ENCODE measurements at regions not wholly inside any gene's neighbourhood (a gene's known extent, or its start where the extent isn't known, plus 50 kb on each side); places are given as distances from the start of the nearest gene placed in this dataset.
A peak's percentile ranks its signal among the peaks of the same experiment; 100 is the strongest.

- peak; percentile 27 to 67 for DNase-seq
- no peak overlapping the region for H3K4me3 Mint-ChIP-seq (ENCODE audit: unreplicated experiment)
- no peaks in the 10 kb centered on the region for H3K4me1 Mint-ChIP-seq (ENCODE audit: low read depth, unreplicated experiment)
- no peaks in the 10 kb centered on the region for H3K27me3 Mint-ChIP-seq (ENCODE audit: insufficient read depth, unreplicated experiment)
- H3K36me3 Mint-ChIP-seq (ENCODE audit: insufficient read depth, unreplicated experiment) = no peaks in the 10 kb centered on the region
- no TSS peak for BruUV-seq (replicated peaks)
- Histone ChIP-seq H3K36me3 (ENCODE audit: control insufficient read depth, insufficient read depth, low read length) (no peaks in the 10 kb centered on the region), H3K4me1 (no peaks in the 10 kb centered on the region), H3K9me3 (no peaks in the 10 kb centered on the region), H3K4me3 (ENCODE audit: low read depth, low read length) (no peak overlapping the region), H3K27me3 (replicated peaks; ENCODE audit: control insufficient read depth, insufficient read depth, low read length) (no peaks in the 10 kb centered on the region)
- intact Hi-C loops (cut with micrococcal nuclease; ENCODE audit: unreplicated experiment) = loop anchor here (1.0 to 10.0 kb wide), 5 partner anchors 295 to 846 kb away; no protein-coding TSS in a partner anchor
- no peaks in the 10 kb centered on the region for H3K9me3 Mint-ChIP-seq (ENCODE audit: unreplicated experiment)
- CTCF ChIA-PET = interaction anchor here (0.6 to 1.3 kb wide), 8 partner anchors 11 to 847 kb away, joined by 3 to 7 read pairs (median 4); no protein-coding TSS in a partner anchor
- peak; percentile 72 to 85 for TF ChIP-seq CTCF (IDR thresholded peaks at IDR 0.05; ENCODE audit: insufficient read depth in 1 of 2, low read depth in 1 of 2, low read length in 1 of 2, severe bottlenecking in 1 of 2, unreplicated experiment in 1 of 2)
- POLR2A ChIA-PET = no interaction called here
- no peak overlapping the region for H3K27ac Mint-ChIP-seq (ENCODE audit: unreplicated experiment)
Measured at GRCh38 chr11:23540101-23540561, 679.9 kb upstream of the CCDC179 start.

GRCh38 chr11:23542189-23542588 lies 681.9 kb upstream of the CCDC179 start:
- BruUV-seq (replicated peaks) = no TSS peak
- Mint-ChIP-seq H3K4me1 (ENCODE audit: low read depth, unreplicated experiment) (no peaks in the 10 kb centered on the region), H3K27ac (ENCODE audit: unreplicated experiment) (no peak overlapping the region), H3K9me3 (ENCODE audit: unreplicated experiment) (no peaks in the 10 kb centered on the region), H3K4me3 (ENCODE audit: unreplicated experiment) (no peak overlapping the region), H3K36me3 (ENCODE audit: insufficient read depth, unreplicated experiment) (no peaks in the 10 kb centered on the region), H3K27me3 (ENCODE audit: insufficient read depth, unreplicated experiment) (no peaks in the 10 kb centered on the region)
- Histone ChIP-seq H3K9me3 (no peaks in the 10 kb centered on the region), H3K36me3 (ENCODE audit: control insufficient read depth, insufficient read depth, low read length) (no peaks in the 10 kb centered on the region), H3K27me3 (replicated peaks; ENCODE audit: control insufficient read depth, insufficient read depth, low read length) (no peaks in the 10 kb centered on the region), H3K4me1 (no peaks in the 10 kb centered on the region), H3K4me3 (ENCODE audit: low read depth, low read length) (no peak overlapping the region)
- no peak for DNase-seq
- CTCF ChIA-PET = no interaction called here
- TF ChIP-seq CTCF (IDR thresholded peaks at IDR 0.05; ENCODE audit: insufficient read depth in 1 of 2, low read depth in 1 of 2, low read length in 1 of 2, severe bottlenecking in 1 of 2, unreplicated experiment in 1 of 2) = no peak
- POLR2A ChIA-PET = no interaction called here
- intact Hi-C loops (cut with micrococcal nuclease; ENCODE audit: unreplicated experiment) = loop anchor here (5.0 to 10.0 kb wide), 2 partner anchors 293 to 665 kb away; no protein-coding TSS in a partner anchor

- intact Hi-C loops (cut with micrococcal nuclease; ENCODE audit: unreplicated experiment) = loop anchor here (5.0 to 10.0 kb wide), 2 partner anchors 292 to 666 kb away; no protein-coding TSS in a partner anchor
- no peak for DNase-seq
- ChIA-PET POLR2A (no interaction called here), CTCF (no interaction called here)
- Mint-ChIP-seq H3K36me3 (ENCODE audit: insufficient read depth, unreplicated experiment) (no peaks in the 10 kb centered on the region), H3K9me3 (ENCODE audit: unreplicated experiment) (no peaks in the 10 kb centered on the region), H3K4me3 (ENCODE audit: unreplicated experiment) (no peak overlapping the region), H3K4me1 (ENCODE audit: low read depth, unreplicated experiment) (no peaks in the 10 kb centered on the region), H3K27me3 (ENCODE audit: insufficient read depth, unreplicated experiment) (no peaks in the 10 kb centered on the region), H3K27ac (ENCODE audit: unreplicated experiment) (no peak overlapping the region)
- no peaks in the 10 kb centered on the region for H3K36me3 ChIP-seq (ENCODE audit: control insufficient read depth, insufficient read depth, low read length)
- no peaks in the 10 kb centered on the region for H3K9me3 ChIP-seq
- H3K4me3 ChIP-seq (ENCODE audit: low read depth, low read length) = no peak overlapping the region
- no TSS peak for BruUV-seq (replicated peaks)
- no peaks in the 10 kb centered on the region for H3K27me3 ChIP-seq (replicated peaks; ENCODE audit: control insufficient read depth, insufficient read depth, low read length)
- no peaks in the 10 kb centered on the region for H3K4me1 ChIP-seq
- no peak for TF ChIP-seq CTCF (IDR thresholded peaks at IDR 0.05; ENCODE audit: insufficient read depth in 1 of 2, low read depth in 1 of 2, low read length in 1 of 2, severe bottlenecking in 1 of 2, unreplicated experiment in 1 of 2)
Measured at GRCh38 chr11:23542816-23543215, 682.5 kb upstream of the CCDC179 start.
